ENCODE measurements at regions not wholly inside any gene's neighbourhood (a gene's known extent, or its start where the extent isn't known, plus 50 kb on each side); places are given as distances from the start of the nearest gene placed in this dataset.

DNA sequence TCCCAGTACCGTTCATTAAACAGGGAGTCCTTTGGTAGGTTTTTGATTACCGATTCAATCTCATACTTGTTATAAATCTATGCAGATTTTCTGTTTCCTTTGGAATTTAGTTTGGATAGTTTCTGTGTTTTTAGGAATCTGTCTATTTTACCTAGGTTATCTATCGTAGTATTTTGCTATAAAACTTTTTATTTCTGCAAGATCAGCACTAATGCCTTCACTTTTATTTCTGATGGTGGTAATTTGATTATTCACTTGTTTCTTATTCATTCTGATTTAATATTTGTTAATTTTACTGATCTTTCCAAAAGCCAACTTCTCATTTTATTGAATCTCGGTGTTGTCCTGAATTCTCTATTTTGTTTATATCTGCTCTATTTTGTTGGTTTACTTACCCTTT, 577.7 kb upstream of the NRG3 start:
- intact Hi-C loops (cut with DNase I): no loop called here
- no peaks in the 10 kb centered on the region for H3K9me3 ChIP-seq
- H3K27me3 ChIP-seq: no peaks in the 10 kb centered on the region
- WGBS, 2 donors: 94 to 98% methylated on average over 4 of the region's 4 CpGs
- DNase-seq: no peak
- no peak overlapping the region for H3K27ac ChIP-seq
- no peak overlapping the region for H3K4me3 ChIP-seq (replicated peaks in 1 of 3)
- H3K36me3 ChIP-seq: no peaks in the 10 kb centered on the region
- TF ChIP-seq POLR2A (IDR thresholded peaks at IDR 0.05): no peak
- TF ChIP-seq, protein P1, sequence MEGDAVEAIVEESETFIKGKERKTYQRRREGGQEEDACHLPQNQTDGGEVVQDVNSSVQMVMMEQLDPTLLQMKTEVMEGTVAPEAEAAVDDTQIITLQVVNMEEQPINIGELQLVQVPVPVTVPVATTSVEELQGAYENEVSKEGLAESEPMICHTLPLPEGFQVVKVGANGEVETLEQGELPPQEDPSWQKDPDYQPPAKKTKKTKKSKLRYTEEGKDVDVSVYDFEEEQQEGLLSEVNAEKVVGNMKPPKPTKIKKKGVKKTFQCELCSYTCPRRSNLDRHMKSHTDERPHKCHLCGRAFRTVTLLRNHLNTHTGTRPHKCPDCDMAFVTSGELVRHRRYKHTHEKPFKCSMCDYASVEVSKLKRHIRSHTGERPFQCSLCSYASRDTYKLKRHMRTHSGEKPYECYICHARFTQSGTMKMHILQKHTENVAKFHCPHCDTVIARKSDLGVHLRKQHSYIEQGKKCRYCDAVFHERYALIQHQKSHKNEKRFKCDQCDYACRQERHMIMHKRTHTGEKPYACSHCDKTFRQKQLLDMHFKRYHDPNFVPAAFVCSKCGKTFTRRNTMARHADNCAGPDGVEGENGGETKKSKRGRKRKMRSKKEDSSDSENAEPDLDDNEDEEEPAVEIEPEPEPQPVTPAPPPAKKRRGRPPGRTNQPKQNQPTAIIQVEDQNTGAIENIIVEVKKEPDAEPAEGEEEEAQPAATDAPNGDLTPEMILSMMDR (IDR thresholded peaks at IDR 0.05): no peak
- H3K4me1 ChIP-seq: no peaks in the 10 kb centered on the region

DNA sequence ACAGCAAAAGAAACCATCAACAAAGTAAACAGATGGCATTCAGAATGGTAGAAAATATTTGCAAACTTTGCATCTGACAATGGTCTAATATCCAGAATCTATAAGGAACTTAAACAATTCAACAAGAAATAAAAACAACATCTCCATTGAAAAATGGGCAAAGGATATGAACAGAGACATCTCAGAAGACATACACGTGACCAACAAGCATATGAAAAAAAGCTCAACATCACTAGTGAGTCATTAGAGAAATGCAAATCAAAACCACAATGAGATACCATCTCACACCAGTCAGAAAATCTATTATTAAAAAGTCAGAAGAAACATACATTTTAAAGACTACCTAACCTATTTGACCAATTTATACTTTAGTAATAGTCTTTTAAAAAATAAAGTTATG, 571.3 kb upstream of the NRG3 start:
- DNase-seq: no peak
- intact Hi-C loops (cut with DNase I): no loop called here
- H3K27me3 ChIP-seq: no peaks in the 10 kb centered on the region
- H3K4me3 ChIP-seq (replicated peaks in 1 of 3): no peak overlapping the region
- no peak overlapping the region for H3K27ac ChIP-seq
- WGBS, 2 donors: 72 to 84% methylated on average over 1 of the region's 1 CpG
- no peaks in the 10 kb centered on the region for H3K36me3 ChIP-seq
- no peaks in the 10 kb centered on the region for H3K9me3 ChIP-seq
- no peak for TF ChIP-seq POLR2A (IDR thresholded peaks at IDR 0.05)
- TF ChIP-seq, protein P1 (IDR thresholded peaks at IDR 0.05): no peak
- no peaks in the 10 kb centered on the region for H3K4me1 ChIP-seq

DNA sequence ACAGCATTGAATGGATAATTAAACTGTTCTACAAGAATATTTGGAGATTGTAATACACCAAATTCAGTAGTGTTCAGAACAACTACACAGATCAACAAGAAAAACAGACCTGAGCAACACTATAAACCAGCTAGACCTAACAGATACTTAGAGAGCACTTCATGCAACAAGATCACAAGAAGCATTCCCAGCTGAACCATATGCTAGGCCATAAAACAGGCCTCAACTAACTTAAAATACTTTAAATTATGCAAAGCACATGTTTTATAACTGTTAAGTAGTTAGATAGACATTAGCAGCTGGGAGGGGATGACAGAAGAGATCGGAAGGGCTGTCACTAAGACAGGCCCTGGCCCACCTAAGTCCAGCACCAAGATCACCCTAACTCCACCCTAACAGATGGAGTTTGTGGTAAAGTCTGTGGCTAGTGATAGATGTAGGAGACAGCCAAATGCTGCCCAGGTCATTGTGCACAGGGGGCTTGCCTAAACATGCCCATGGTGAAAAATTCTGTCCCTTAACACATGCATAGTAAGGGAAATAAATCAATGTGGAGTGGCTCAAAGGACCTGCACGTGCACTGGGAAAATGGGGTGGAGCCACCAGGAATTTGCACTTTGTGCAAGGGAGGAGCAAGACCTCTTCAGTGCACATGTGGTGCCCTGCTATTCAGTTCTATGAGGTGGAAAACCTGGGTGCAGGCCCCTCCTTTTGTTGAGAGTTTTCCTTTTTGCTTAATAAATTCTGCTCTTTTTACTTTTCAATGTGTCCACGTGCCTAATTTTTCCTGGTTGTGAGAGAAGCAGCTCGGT, 567.8 kb upstream of the NRG3 start:
- Histone ChIP-seq H3K36me3 (no peaks in the 10 kb centered on the region), H3K4me1 (no peaks in the 10 kb centered on the region), H3K27me3 (no peaks in the 10 kb centered on the region), H3K9me3 (no peaks in the 10 kb centered on the region), H3K4me3 (replicated peaks in 1 of 3) (no peak overlapping the region), H3K27ac (no peak overlapping the region)
- intact Hi-C loops (cut with DNase I): no loop called here
- DNase-seq: no peak
- WGBS, 2 donors: 78 to 81% methylated on average over 4 of the region's 4 CpGs
- no peak for TF ChIP-seq POLR2A (IDR thresholded peaks at IDR 0.05)
- TF ChIP-seq, protein P1 (IDR thresholded peaks at IDR 0.05): no peak

DNA sequence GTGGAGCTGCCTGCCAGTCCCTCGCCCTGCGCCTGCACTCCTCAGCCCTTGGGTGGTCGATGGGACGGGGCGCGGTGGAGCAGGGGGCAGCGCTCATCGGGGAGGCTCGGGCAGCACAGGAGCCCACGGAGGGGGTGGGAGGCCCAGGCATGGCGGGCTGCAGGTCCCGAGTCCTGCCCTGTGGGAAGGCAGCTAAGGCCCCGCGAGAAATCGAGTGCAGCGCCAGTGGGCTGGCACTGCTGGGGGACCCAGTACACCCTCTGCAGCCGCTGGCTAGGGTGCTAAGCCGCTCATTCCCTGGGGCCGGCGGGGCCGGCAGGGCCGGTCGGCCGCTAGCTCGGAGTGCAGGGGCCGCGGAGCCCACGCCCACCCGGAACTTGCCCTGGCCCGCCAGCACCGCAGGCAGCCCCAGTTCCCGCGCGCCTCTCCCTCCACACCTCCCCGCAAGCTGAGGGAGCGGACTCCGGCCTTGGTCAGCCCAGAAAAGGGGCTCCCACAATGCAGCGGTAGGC, 565.9 kb upstream of the NRG3 start:
- TF ChIP-seq, protein P1 (IDR thresholded peaks at IDR 0.05): no peak
- TF ChIP-seq POLR2A (IDR thresholded peaks at IDR 0.05): no peak
- Histone ChIP-seq H3K27me3 (no peaks in the 10 kb centered on the region), H3K4me1 (no peaks in the 10 kb centered on the region), H3K9me3 (no peaks in the 10 kb centered on the region), H3K4me3 (replicated peaks in 1 of 3) (no peak overlapping the region), H3K27ac (no peak overlapping the region), H3K36me3 (no peaks in the 10 kb centered on the region)
- no peak for DNase-seq
- intact Hi-C loops (cut with DNase I): no loop called here
- WGBS, 2 donors: 99% methylated on average over 13 to 17 of the region's 38 CpGs

DNA sequence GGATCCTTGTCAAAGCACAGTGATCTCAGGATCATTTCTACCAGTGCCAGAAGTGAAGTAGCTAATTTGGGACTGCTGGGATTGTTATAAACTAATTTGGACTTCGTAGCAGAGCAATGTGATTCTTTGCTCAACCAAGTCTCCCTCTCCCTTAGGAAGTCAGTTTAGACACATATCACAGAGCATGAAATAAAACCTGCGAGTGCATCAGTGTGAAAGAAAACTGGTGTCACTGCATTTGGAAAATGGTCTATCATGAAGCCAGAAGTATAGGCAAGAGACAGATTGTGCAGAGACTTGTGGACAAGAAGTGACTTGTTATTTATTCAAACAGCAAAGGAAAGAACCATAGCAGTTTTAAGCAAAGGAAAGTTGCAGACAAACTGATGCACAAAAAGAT, 560.5 kb upstream of the NRG3 start:
- no peaks in the 10 kb centered on the region for H3K4me1 ChIP-seq
- intact Hi-C loops (cut with DNase I): no loop called here
- WGBS, 2 donors: 55 to 85% methylated on average over 2 of the region's 2 CpGs
- TF ChIP-seq, protein P1 (IDR thresholded peaks at IDR 0.05): no peak
- TF ChIP-seq POLR2A (IDR thresholded peaks at IDR 0.05): no peak
- no peaks in the 10 kb centered on the region for H3K27me3 ChIP-seq
- no peak overlapping the region for H3K4me3 ChIP-seq (replicated peaks in 1 of 3)
- no peak overlapping the region for H3K27ac ChIP-seq
- no peaks in the 10 kb centered on the region for H3K36me3 ChIP-seq
- no peak for DNase-seq
- no peaks in the 10 kb centered on the region for H3K9me3 ChIP-seq
